SU-DHL-6 (cell line): ENCODE measurements at regions not wholly inside any gene's neighbourhood (a gene's known extent, or its start where the extent isn't known, plus 50 kb on each side); places are given as distances from the start of the nearest gene placed in this dataset.
"Not testable (repeated sequence)": the region's sequence is repeated elsewhere in the genome, so short reads cannot be mapped to it uniquely, and the experiment has no call there.

Experiments used
- EZH2phosphoT487 ChIP-seq: fragments of 200-600 bp; sonication (generic), shearing (Covaris generic); conservative IDR thresholded peaks from 2 replicates; pipeline ENCODE4 v1.6.1; 2018; ENCODE audit warnings: mild to moderate bottlenecking, antibody characterized with exemption, low read length, moderate library complexity, mixed read lengths
- TF ChIP-seq, protein P1 (sequence below): fragments of 200-600 bp; sonication (generic); IDR thresholded peaks from one replicate; pipeline ENCODE4 v1.5.1; 2017; ENCODE audit warnings: antibody characterized with exemption, mild to moderate bottlenecking, low read length, moderate library complexity; ENCODE audit not compliant: insufficient read depth, poor library complexity, severe bottlenecking

DNA sequence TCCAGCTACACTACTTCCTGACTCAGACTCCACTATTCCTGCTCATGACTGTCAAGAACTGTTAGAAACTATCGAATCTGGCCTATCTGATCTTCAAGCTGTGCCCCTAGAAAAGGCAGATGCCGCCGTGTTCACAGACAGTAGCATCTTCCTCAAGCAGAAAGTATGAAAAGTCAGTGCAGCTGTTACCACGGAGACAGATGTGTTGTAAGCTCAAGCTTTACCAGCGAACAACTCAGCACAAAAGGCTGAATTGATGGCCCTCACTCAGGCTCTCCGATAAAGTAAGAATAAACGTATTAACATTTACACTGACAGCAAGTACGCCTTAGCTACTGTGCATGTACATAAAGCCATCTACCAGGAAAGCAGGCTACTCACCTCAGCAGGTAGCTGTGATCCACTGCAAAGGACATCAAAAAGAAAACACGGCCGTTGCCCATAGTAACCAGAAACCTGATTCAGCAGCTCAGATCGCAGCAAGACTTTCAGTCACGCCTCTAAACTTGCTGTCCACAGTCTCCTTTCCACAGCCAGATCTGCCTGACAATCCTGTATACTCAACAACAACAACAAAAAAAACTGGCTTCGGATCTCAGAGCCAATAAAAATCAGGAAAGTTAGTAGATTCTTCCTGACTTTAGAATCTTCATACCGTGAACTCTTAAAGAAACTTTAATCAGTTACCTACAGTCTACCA lies 97.5 kb upstream of the FAM90A26 start:
- TF ChIP-seq, protein P1, sequence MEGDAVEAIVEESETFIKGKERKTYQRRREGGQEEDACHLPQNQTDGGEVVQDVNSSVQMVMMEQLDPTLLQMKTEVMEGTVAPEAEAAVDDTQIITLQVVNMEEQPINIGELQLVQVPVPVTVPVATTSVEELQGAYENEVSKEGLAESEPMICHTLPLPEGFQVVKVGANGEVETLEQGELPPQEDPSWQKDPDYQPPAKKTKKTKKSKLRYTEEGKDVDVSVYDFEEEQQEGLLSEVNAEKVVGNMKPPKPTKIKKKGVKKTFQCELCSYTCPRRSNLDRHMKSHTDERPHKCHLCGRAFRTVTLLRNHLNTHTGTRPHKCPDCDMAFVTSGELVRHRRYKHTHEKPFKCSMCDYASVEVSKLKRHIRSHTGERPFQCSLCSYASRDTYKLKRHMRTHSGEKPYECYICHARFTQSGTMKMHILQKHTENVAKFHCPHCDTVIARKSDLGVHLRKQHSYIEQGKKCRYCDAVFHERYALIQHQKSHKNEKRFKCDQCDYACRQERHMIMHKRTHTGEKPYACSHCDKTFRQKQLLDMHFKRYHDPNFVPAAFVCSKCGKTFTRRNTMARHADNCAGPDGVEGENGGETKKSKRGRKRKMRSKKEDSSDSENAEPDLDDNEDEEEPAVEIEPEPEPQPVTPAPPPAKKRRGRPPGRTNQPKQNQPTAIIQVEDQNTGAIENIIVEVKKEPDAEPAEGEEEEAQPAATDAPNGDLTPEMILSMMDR: not testable (repeated sequence)
- TF ChIP-seq EZH2phosphoT487: not testable (repeated sequence)
